ENCODE measurements at regions not wholly inside any gene's neighbourhood (a gene's known extent, or its start where the extent isn't known, plus 50 kb on each side); places are given as distances from the start of the nearest gene placed in this dataset.
"Not testable (repeated sequence)": the region's sequence is repeated elsewhere in the genome, so short reads cannot be mapped to it uniquely, and the experiment has no call there.

DNA sequence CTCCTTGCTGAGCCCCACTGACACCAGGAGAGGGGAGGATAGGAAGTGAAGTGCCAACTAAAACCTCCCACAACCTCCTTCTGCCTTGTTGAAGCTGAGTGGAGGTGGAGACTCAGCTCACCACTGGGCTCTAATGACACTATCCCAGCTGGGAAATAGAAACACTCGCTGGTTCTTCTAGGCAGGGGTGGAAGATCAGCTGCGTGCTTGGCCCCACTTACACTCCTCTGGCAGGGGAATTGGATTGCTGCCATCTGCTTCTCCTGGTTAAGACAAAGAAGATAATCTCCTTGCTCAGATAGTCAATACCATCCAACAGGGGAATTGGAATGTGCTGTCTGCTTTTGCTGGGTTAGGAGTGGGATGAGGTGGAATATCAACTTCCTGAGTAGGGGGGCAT, 392.5 kb downstream of the ZNF674 start:
- no peak for DNase-seq (ENCODE audit: low spot score)

DNA sequence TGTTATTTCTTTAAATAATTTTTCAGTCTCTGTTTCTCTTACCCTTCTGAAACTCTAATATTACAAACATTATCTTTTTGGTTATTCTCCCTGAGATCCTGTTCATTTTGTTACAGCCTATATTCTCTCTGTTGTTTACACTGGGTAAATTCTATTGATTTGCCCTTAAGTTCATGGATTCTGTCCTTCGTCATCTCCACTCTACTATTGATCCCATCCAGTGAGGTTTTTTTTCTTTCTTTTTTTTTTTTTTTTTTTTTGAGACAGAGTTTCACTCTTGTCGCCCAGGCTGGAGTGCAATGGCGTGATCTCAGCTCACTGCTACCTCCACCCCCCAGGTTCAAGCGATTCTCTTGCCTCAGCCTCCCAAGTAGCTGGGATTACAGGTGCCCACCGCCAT, 393.9 kb downstream of the ZNF674 start:
- DNase-seq (ENCODE audit: low spot score), result not testable (repeated sequence)

DNA sequence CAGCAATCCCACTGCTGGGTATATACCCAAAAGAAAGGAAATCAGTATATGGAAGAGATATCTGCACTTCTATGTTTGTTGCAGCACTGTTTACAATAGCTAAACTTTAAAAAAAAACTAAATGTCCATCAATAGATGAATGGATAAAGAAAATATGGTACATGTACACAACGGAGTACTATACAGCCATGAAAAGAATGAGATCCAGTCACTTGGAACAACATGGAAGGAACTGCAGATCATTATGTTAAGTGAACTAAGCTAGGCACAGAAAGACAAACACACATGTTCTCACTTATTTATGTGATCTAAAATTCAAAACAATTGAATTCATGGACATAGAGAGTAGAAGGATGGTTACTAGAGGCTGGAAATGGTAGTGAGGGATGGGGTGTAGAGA, 400.7 kb downstream of the ZNF674 start:
- no peak for DNase-seq (ENCODE audit: low spot score)

DNA sequence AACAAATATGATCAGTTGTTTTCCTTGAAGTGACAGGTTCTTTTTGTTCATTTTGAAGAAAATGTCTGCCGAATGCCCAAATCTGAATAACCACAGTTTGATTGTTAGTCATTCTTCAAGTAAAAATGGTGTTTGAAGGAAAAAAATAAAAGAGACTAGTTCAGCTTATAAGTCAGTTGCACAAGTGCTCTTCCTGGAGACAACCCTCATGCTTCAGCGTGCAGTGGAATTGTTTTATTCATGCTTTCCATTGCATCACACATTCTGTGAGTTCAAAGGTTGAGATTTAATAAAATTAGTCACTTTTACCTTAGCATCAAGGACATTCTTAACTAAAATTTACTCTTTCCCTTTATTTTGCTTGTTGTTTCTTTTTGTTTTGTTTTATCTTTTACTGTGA, 404.9 kb downstream of the ZNF674 start:
- no peak for DNase-seq (ENCODE audit: low spot score)

DNA sequence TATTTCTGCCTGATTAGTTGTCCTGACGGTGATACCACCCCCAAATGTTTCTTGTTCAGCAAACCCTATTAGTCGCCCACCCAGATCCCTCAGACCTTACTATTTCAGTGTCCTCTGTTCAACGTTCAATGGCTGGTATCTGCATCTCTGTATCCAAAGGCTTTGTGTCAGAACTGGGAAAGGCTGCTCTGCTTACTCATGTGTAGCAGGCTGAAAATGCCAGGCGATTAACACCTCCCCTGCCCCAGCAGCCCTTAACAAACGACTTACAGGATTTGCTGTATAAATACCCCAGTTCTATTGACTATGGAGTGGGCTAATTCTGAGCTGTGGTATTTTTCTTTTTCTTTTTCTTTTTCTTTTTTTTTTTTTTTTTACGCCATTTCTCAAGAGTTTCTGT, 415.0 kb downstream of the ZNF674 start:
- no peak for DNase-seq (ENCODE audit: low spot score)

DNA sequence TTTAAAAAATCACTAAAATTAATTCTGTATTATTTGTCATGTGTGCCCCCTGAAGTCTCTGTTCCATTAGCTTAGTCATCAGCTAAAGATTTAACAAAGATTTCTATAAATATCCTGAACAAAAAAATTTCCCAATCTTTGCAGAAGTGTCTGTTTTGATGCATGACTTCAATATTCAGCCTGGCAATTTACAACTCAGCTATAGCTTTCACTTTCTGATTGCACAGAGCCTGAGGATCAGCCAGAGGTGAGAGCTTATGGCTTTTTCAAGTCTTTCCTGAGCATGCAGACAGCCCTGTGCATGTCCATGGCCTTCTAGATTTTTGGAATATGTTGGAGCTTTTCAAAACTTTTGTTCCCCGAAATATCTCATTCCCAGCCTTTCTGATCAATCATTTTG, 420.1 kb downstream of the ZNF674 start:
- DNase-seq (ENCODE audit: low spot score), result no peak

DNA sequence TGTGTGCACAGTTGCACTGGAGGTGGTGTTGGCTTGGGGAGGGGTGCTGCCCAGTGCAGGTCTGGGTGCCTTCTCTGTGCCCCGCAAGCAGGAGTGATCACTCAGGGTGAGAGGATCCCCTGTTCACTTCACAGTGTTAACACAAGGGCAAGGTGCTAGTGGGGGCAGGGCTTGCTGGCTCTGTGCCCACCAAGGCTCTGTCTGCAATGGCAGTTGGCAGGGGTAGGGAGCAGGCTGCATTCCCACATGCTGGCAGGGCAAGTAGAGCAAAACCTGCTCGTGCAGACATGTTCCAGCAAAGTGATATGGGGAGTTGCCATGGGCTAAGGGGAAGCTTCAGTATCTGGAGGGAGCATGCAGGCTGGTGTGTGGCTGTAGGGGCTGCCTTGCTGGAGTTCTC, 428.0 kb downstream of the ZNF674 start:
- DNase-seq (ENCODE audit: low spot score), result no peak

DNA sequence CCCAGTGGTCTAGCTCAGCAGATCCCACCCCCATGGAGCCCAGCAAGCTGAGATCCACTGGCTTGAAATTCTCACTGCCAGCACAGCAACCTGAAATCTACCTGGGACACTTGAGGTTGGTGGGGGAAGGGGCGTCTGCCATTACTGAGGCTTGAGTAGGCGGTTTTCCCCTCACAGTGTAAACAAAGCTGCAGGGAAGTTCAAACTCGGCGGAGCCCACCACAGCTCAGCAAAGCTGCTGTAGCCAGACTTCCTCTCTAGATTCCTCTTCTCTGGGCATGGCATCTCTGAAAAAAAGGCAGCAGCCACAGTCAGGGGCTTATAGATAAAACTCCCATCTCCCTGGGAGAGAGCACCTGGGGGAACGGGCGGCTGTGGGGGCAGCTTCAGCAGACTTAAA, 457.9 kb downstream of the ZNF674 start:
- not testable (repeated sequence) for DNase-seq (ENCODE audit: low spot score)

DNA sequence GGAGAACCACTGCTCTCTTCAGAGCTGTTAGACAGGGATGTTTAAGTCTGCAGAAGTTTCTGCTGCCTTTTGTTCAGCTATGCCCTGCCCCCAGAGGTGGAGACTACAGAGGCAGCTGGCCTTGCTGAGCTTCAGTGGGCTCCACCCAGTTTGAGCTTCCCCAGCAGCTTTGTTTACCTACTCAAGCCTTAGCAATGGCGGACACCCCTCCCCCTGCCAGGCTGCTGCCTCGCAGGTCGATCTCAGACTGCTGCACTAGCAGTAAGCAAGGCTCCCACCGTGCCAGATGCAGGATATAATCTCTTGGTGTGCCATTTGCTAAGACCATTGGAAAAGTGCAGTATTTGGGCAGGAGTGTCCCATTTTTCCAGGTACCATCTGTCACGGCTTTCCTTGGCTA, 465.1 kb downstream of the ZNF674 start:
- DNase-seq (ENCODE audit: low spot score), result not testable (repeated sequence)

DNA sequence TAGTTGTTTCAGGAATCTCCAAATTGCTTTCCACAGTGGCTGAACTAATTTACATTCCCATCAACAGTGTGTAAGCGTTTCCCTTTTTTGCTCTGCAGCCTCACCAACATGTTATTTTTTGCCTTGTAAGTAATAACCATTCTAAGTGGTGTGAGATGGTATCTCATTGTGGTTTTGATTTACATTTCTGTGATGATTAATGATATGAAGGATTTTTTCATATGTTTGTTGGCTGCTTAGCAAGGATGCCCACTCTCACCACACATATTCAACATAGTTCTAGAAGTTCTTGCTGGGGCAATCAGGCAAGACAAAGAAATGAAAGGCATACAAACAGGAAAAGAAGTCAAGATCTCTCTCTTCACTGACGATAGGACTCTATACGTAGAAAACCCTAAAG, 472.4 kb downstream of the ZNF674 start:
- no peak for DNase-seq (ENCODE audit: low spot score)

DNA sequence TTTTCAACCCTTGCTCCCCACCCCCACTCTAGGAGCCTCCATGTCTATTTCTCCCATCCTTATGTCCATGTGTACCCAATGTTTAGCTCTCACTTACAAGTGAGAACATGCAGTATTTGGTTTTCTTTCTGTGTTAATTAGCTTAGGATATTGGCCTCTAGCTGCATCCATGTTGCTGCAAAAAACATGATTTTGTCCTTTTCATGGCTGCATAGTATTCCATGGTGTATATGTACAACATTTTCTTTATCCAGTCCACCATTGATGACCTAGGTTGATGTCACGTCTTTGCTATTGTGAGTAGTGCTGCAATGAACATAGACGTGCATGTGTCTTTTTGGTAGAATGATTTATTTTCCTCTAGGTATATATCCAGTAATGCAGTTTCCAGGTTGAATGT, 472.8 kb downstream of the ZNF674 start:
- DNase-seq (ENCODE audit: low spot score), result no peak

DNA sequence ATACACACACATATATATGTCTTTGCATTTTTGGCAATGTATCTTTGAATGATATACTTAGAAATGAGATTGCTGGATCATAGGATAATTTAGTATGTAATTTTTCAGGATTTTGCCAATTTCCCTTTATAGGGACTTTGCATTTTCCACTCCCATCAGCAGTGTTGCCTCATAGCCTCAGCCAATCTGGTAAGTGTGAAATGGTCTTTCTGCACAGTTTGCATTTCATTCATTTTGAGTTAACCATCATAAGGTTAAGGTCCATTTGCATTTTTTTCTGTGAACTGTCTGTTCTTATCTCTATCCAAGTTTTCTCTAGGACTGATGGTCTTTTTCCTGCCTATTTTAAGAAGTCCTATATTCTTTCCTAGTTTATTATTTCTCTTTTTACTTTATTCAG, 474.8 kb downstream of the ZNF674 start:
- DNase-seq (ENCODE audit: low spot score), result no peak

DNA sequence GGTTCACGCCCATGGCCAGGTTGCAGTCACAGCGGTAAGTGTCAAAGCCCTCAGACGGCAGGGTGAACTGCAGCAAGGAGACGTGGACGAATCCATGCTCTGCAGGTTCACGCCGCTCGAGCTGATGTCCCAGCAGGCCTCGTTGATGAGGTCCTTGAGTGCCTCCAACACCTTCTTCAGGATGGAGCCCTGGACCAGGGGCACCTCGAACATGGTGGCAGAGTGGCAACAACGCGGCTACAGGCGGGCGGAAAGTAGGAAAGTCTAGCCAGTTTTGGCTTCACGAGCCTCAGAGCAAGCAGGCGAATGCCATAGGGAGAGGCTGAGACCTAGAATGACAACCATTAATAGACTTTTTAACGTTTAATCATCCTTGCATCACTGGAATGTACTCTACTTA, 485.9 kb downstream of the ZNF674 start:
- no peak for DNase-seq (ENCODE audit: low spot score)

DNA sequence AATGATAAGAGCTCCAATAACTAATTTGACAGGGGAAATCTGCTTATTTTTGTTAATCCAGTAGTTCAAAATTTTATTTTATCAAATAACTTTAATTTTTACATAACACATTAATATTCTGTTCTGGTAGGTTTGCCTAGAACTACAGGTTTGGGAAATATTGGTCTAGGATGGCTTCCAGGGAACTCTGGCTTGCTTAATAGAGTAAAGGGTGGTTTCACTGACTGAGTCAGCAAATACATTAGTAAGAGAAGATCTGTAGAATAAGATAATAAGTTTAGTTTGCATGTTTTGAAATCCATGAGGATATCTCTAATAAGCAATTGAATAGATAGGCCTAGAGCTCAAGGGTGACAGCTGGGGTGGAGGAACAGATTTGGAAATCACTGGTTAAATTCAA, 500.7 kb downstream of the ZNF674 start:
- no peak for DNase-seq (ENCODE audit: low spot score)

DNA sequence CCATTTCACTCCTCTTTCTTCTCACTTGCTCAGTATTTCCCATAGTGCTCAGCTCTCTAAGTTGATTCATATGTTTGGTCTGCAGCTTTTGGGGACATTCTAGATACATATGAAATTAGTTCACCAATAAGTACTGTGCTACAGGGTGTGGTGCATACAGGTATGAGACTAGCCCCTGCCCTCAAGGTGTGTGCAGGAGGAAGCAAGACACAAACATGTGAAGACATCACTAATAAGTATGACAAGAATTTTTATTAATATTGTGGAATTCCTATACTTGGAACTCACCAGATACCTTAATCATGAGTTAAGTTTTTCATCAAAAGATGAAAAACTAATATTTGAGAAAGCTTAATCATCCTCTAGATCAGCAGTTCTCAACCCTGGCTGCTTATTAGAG, 505.2 kb downstream of the ZNF674 start:
- no peak for DNase-seq (ENCODE audit: low spot score)

DNA sequence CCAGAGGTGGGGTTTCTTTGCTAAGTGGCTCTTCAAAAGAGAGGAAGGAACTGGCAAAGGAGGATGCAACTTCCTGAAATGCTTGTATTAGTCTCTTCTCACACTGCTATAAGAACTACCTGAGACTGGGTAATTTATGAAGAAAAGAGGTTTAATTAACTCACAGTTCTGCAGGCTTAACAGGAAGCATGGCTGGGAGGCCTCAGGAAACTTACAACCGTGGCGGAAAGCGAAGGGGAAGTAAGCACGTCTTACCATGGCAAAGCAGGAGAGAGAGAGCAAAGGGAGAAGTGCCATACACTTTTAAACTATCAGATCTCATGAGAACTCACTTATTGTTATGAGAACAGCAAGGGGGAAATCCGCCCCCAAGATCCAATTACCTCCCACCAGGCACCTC, 505.7 kb downstream of the ZNF674 start:
- DNase-seq (ENCODE audit: low spot score), result no peak

DNA sequence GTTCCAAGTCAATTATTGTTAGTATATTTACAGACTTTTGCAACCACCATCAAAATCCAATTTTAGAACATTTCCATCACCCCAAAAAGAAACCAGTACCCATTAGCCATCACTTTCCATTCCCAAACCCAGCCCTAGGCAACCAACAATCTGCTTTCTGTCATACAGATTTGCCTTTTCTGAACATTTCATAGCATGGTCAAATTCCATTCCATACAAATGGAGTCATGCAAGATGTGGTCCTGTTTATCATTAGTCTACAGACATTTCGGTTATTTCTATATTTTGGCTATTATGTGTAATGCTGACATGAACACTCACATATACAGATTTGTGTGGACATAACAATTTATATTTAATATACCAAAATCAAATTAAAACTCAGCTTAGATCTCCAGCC, 508.7 kb downstream of the ZNF674 start:
- DNase-seq (ENCODE audit: low spot score), result no peak

DNA sequence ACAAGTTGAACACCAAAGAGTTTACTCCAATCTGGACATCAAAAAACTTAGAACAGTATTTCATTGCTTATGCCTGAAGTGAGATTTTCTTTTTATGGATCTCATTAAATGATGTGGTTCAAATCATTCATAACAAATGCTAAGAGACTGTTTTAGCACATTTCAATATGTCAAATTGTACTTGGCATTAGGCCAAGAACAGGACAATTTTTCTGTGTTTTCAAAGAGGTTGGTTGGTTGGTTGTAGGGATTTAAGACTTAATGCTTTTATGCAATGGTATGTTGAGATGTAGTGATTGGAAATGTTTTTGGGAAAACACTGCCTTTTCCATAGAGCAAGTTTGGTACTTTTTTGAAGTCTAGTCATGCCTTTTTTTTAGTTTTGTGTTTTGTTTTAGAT, 510.4 kb downstream of the ZNF674 start:
- DNase-seq (ENCODE audit: low spot score), result no peak

DNA sequence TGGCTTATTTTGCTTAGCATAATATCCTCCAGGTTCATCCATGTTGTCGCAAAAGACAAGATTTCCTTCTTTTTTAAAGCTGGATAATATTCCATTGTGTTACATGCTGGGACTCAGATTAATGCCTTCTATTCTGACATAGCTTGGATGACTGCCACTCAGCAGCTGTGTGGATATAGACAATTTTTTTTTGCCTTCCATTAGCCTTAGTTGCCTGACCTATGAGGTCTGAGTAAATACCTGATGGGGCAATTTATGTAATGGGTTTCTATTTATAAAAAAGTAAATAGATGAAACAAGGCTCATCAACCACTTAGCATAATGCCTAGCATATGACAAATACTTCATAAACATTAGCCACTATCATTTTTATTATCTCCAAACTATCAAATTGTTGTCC, 515.4 kb downstream of the ZNF674 start:
- no peak for DNase-seq (ENCODE audit: low spot score)

DNA sequence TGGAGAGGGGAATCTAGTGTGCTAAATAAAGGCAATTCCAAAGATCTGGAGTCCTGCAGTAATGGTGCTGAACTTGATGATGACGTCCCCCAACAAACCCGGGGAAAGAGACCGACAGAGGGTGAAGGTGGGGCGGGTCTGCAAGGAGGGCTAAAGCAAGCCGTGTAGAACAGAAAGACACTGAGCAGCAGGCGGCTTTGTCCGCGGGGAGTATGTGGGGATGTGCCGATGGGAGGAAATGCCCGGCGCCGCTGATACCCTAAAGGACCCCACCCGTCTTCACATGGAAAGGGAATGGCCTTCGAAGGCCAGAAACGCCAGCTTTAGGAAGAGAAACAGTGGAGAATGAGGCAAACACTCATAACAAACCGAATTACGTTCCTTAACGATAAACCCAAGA, 528.9 kb downstream of the ZNF674 start:
- DNase-seq (ENCODE audit: low spot score), result no peak

DNA sequence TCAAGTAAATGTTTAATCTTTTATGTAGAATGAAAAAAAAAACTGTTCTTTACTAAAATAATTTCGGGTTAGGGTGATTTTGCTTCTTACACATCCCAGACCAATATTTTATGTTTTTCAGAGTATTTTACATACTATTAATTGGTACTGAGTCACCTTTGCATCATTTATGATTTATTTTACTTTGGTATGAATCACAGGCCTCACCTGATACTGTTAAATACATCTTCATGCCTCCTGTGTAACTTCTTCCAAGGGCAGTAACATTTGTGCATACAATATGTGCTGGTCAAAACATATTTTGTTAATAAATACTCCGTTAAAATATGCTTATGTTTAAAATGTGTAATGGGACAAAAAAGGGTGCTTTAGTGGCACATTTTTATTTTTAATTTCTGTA, 529.6 kb downstream of the ZNF674 start:
- DNase-seq (ENCODE audit: low spot score), result no peak

DNA sequence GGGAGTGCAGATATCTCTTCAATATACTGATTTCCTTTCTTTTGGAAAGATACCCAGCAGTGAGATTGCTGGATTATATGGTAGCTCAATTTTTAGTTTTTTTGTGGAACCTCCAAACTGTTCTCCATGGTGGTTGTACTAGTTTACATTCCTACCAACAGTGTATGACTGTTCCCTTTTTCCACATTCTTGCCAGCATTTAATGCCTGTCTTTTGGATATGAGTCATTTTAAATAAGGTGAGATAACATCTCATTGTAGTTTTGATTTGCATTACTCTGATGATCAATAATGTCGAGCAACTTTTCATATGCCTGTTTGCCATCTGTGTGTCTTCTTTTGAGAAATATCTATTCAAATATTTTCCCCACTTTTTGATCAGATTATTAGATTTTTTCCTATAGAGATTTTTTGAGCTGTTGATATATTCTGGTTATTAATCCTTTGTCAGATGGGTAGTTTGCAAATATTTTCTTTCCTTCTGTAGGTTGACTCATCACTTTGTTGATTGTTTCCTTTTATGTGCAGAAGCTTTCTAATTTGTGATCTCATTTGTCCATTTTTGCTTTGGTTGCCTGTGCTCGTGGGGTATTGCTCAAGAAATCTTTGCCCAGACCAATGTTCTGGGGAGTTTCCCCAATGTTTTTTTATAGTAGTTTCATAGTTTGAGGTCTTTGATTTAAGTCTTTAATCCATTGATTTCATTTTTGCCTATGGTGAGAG, 552.7 kb downstream of the ZNF674 start:
- DNase-seq (ENCODE audit: low spot score), result no peak

DNA sequence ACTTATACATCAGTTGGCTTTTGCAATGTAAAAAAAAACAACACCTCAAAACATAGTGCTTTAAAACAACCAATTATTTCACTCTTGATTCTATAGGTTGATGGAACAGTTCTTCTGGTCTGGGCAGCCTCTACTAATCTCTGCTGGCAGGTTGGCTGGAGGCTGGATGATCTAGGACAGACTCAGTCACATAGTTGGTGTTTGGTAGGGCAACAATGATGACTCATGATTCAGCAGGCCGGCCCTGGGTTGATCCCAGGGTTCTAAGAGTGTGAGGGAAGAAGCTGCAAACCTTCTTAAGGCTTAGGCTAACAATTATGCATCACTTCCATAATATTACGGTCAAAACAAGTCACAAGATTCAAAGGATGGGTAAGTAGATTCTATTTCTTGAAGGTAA, 558.2 kb downstream of the ZNF674 start:
- DNase-seq (ENCODE audit: low spot score), result no peak

DNA sequence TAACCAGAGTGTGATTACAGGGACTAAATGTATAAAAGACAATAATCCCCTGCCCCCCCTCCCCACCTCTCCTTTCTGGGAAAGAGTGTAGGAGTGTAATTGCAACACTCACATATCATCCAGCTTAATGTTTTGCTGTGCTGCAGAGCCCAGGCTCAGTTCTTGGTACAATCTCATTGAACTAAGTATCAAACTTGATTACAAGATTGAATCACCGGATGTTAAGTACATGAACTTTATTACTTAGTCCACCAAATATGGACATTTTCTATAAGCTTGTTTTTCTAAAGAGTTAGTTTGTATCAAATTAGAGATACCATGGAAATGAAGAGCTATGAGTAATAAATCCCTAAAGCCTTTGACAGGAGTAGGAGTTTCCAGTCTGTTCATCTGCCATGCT, 559.1 kb downstream of the ZNF674 start:
- DNase-seq (ENCODE audit: low spot score), result no peak

Data from CD4-positive, alpha-beta T cell treated with Interleukin-6 at 100 ng/mL for 8 hours (primary cell).